Neutrophil (primary cell): ENCODE measurements at regions not wholly inside any gene's neighbourhood (a gene's known extent, or its start where the extent isn't known, plus 50 kb on each side); places are given as distances from the start of the nearest gene placed in this dataset.

Experiments
- H3K27ac ChIP-seq: fragments of 200-600 bp; sonication (generic); 2 replicates; pipeline ENCODE4 v1.5.1; 2016; ENCODE audit warnings: mild to moderate bottlenecking, moderate library complexity
- H3K27me3 ChIP-seq: fragments of 200-600 bp; sonication (generic); 2 replicates; pipeline ENCODE4 v1.6.0; 2016; ENCODE audit warnings: mild to moderate bottlenecking
- H3K36me3 ChIP-seq: fragments of 200-600 bp; sonication (generic); 2 replicates; pipeline ENCODE4 v1.5.1; 2017
- H3K4me1 ChIP-seq, 2 experiments: fragments of 200-600 bp in 1 of 2; sonication (generic) in 1 of 2; 1 replicate in 1 of 2; 2 replicates in 1 of 2; pipeline versions ENCODE4 v1.5.1 to v1.6.1; 2013 to 2016; ENCODE audit warnings: low read depth in 1 of 2, low read length in 1 of 2, mild to moderate bottlenecking in 1 of 2, moderate library complexity in 1 of 2; ENCODE audit not compliant: control insufficient read depth in 1 of 2, insufficient read depth in 1 of 2
- H3K4me3 ChIP-seq, 2 experiments: fragments of 200-600 bp in 1 of 2; sonication (generic) in 1 of 2; 1 replicate in 1 of 2; 2 replicates in 1 of 2; pipeline ENCODE4 v1.5.1; 2013 to 2016; ENCODE audit warnings: low read depth in 1 of 2, low read length in 1 of 2, mild to moderate bottlenecking in 1 of 2, moderate library complexity in 1 of 2
- H3K9me3 ChIP-seq: fragments of 200-600 bp; sonication (generic); 2 replicates; pipeline ENCODE4 v1.5.1; 2016
- TF ChIP-seq, protein P1 (sequence below): fragments of 200-600 bp; sonication (generic); IDR thresholded peaks from 2 replicates; pipeline ENCODE4 v1.5.1; 2016; ENCODE audit warnings: antibody characterized with exemption

DNA sequence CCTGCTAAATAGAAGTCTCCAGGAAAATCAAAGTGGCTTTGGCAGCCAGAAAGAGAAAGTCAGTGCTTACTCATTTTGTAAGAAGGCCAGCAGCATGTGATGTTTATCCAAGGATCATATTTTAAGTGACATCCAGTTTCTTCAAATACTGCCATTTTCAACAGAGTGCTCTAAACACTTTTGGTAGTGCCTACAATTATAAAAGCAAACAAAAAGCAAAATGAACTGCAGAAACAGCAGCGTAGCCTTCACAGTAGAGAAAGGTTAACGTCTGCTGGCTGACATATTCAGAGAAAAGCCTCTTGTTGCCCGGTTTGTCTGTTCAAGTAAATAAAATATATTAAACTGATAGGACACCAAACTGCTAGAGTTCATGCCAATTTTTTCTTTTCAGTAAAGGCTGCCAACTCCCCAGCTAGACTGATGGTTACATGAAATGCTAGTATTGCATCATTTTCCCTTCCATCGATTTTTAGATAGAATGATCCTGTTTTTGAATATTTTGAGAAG is 705.7 kb upstream of the SLC35B3 start:
- TF ChIP-seq, protein P1, sequence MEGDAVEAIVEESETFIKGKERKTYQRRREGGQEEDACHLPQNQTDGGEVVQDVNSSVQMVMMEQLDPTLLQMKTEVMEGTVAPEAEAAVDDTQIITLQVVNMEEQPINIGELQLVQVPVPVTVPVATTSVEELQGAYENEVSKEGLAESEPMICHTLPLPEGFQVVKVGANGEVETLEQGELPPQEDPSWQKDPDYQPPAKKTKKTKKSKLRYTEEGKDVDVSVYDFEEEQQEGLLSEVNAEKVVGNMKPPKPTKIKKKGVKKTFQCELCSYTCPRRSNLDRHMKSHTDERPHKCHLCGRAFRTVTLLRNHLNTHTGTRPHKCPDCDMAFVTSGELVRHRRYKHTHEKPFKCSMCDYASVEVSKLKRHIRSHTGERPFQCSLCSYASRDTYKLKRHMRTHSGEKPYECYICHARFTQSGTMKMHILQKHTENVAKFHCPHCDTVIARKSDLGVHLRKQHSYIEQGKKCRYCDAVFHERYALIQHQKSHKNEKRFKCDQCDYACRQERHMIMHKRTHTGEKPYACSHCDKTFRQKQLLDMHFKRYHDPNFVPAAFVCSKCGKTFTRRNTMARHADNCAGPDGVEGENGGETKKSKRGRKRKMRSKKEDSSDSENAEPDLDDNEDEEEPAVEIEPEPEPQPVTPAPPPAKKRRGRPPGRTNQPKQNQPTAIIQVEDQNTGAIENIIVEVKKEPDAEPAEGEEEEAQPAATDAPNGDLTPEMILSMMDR = no peak
- H3K27me3 ChIP-seq = no peaks in the 10 kb centered on the region
- H3K36me3 ChIP-seq = no peaks in the 10 kb centered on the region
- H3K27ac ChIP-seq = no peak overlapping the region
- no peak overlapping the region for H3K4me3 ChIP-seq
- H3K9me3 ChIP-seq = no peaks in the 10 kb centered on the region
- no peaks in the 10 kb centered on the region for H3K4me1 ChIP-seq

DNA sequence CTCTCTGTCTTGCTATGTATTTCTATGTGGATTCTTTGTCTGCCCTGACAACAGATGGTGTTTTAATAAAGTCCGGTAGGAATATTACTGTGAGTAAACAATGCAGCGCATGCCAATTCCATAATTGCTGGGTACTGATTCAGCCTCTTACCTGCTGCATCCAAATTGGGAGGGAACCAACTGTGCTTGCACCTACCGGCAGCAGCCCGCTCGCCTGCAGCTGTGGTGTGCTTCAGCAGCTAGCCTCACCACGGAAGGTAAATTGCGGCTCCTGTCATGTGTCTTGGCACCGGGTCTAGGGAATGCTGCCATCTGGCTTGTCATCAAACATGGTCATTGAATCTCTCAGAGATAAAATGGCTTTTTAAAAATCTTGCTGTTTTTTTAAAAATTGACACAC is 704.8 kb upstream of the SLC35B3 start:
- no peaks in the 10 kb centered on the region for H3K9me3 ChIP-seq
- H3K4me3 ChIP-seq = no peak overlapping the region
- H3K27ac ChIP-seq = no peak overlapping the region
- no peaks in the 10 kb centered on the region for H3K27me3 ChIP-seq
- no peaks in the 10 kb centered on the region for H3K4me1 ChIP-seq
- no peaks in the 10 kb centered on the region for H3K36me3 ChIP-seq
- TF ChIP-seq, protein P1 = no peak

DNA sequence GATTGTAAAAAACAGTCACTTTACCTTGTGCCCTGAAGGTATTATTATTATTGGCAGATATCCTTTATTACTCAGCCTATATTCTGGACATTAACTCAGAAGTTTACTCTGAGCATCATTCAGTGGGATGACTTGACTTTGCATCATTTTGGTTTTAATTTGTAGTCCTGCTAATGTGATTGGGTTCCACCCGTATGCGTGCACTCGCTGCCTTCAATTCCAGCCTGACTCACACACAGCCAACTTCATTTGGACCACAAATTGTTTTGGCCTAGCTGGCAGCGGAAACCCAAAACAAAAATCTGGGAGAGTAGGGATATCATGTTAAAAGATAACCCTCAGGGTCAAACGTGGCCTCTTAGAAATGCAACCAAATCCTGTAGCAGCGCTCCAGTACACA is 704.4 kb upstream of the SLC35B3 start:
- Histone ChIP-seq H3K9me3 (no peaks in the 10 kb centered on the region), H3K4me1 (no peaks in the 10 kb centered on the region), H3K27ac (no peak overlapping the region), H3K27me3 (no peaks in the 10 kb centered on the region), H3K4me3 (no peak overlapping the region), H3K36me3 (no peaks in the 10 kb centered on the region)
- TF ChIP-seq, protein P1 = no peak

DNA sequence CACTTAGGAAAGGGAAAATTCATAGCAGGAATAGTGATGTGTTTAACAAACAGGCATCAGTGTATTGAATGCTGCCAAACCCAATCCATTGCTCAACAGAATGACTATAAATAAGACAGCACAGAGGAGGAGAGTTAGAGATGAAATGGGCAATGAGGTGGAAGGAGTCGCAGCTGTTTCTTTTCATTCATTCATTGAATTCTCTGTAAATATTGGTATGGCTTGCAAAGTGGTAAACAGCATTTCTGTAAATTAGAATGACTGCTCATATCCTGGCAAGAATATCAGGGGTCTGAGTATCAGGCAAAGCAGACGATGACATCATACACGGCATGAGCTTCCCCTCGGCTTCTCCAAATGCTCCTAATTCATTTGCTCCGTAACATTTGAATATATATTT is 703.6 kb upstream of the SLC35B3 start:
- no peak overlapping the region for H3K4me3 ChIP-seq
- H3K4me1 ChIP-seq = no peaks in the 10 kb centered on the region
- H3K27ac ChIP-seq = no peak overlapping the region
- H3K27me3 ChIP-seq = no peaks in the 10 kb centered on the region
- no peaks in the 10 kb centered on the region for H3K9me3 ChIP-seq
- TF ChIP-seq, protein P1 = no peak
- H3K36me3 ChIP-seq = no peaks in the 10 kb centered on the region

DNA sequence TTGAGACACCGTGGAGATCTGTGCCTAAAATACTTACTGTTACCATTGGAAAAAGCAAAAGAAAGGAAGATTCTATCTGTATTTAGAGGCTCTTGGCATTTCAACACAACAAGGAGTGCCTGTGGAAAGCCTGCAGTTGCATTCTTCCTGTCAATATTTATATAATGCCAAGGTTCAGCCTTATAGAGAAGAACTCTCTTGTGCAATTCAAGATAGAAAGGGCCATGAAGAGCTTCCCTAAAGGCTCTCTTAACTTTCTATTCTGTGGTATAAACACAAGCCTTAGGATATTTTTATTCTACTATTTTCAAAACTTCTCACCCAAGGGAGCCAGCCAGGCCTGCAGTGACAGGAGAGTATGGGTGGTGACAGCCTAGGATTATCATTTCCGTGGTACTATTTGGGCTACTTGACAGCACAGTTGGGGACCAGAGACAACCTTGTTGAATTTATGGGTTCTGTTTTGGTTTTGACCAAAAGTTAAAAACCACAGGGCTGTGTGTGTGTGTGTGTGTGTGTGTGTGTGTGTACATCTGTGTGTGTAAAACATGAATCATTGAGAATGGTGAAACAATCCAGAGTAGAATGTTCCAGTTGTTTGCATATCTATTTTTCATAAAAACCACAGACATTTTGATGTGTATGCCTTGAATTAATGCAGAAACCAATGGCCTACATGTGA is 700.9 kb upstream of the SLC35B3 start:
- no peaks in the 10 kb centered on the region for H3K36me3 ChIP-seq
- H3K27me3 ChIP-seq = peaks cover 6% of the 10 kb centered on the region
- no peaks in the 10 kb centered on the region for H3K4me1 ChIP-seq
- TF ChIP-seq, protein P1 = no peak
- H3K9me3 ChIP-seq = no peaks in the 10 kb centered on the region
- H3K27ac ChIP-seq = no peak overlapping the region
- no peak overlapping the region for H3K4me3 ChIP-seq
